Astrocyte (in vitro differentiated cells and primary cell): ENCODE measurements at regions not wholly inside any gene's neighbourhood (a gene's known extent, or its start where the extent isn't known, plus 50 kb on each side); places are given as distances from the start of the nearest gene placed in this dataset.

Experiments
- CTCF ChIP-seq: IDR thresholded peaks from 2 replicates; pipeline ENCODE4 v1.5.1; 2011; ENCODE audit warnings: low read depth, mild to moderate bottlenecking, inconsistent platforms, low read length, moderate library complexity; ENCODE audit not compliant: insufficient read depth
- EZH2 ChIP-seq: IDR thresholded peaks from 2 replicates; pipeline ENCODE4 v1.6.1; 2012; ENCODE audit warnings: mild to moderate bottlenecking, low read length, inconsistent platforms; ENCODE audit not compliant: insufficient read depth

DNA sequence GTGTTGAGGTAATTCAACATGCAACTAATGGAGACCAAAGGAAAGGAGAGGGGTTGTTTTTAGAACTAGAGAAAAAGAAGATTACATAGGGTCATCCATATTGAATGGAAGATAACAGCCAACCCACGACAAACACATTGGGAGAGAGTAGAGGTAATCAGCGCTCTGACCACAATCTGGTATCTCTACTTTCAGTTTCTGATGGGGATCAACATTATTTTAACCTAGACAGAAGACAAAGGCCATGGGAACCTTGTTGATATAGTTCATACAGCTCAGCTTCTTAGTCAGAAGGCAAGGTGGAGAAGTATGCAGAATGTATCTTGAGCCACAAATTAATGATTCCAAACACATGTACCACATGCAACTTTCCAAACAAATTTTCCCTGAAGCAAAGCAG is 537.1 kb upstream of the ST8SIA4 start:
- no peak for TF ChIP-seq CTCF
- TF ChIP-seq EZH2: no peak
